GM21526 (cell line): ENCODE measurements at regions not wholly inside any gene's neighbourhood (a gene's known extent, or its start where the extent isn't known, plus 50 kb on each side); places are given as distances from the start of the nearest gene placed in this dataset.

Source experiments
- ATAC-seq: cut with Tn5 transposase; IDR thresholded peaks from one replicate; pipeline ENCODE4 v1.9.1; 2021; ENCODE audit warnings: moderate library complexity; ENCODE audit not compliant: unreplicated experiment, low FRiP score

DNA sequence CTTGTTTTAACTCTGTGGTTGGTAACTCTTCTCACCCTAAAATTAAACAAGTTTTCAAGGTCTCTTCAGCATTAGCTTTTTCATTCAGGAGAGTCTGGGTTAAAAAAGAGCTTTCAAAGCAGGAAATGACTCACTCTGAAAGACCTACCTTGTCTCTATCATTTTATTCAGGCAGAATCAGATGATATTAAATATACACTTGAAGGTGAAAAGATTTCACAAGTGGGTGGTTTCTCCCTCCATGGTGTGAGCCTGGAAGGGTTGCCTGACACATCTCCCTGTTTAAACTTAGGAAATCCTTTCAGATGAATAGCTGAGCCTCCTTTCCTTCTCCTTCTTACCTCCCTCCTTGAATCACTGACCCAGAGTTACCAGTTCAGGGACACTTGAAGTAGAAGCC, 1402.0 kb upstream of the PIK3C3 start:
- no peak for ATAC-seq

GRCh38 chr18:40546875-40547274, 1408.2 kb upstream of the PIK3C3 start:
- no peak for ATAC-seq

- no peak for ATAC-seq
These were observed 1420.3 kb upstream of the PIK3C3 start for GRCh38 chr18:40534723-40535122.

GRCh38 chr18:40532046-40532445, 1423.0 kb upstream of the PIK3C3 start:
- no peak for ATAC-seq

GRCh38 chr18:40531051-40531450, 1424.0 kb upstream of the PIK3C3 start:
- no peak for ATAC-seq

DNA sequence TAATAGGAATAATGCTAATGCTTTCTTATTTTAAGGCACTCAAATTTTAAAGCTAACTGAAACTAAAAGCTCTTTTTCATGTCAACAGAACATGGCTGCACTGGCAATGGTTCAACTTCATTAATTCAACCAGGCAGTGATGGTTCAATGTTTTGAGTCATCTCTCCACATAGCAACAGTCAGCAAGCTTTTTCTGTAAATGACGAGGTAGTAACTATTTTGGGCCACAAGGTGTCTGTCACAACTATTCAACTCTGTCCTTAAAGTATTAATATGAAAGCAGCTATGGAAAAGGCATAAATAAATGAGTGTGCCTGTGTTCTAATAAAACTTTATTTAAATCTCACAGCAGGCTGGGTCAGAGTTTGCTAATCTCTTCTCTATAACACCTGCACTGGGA, 1425.6 kb upstream of the PIK3C3 start:
- ATAC-seq: no peak

DNA sequence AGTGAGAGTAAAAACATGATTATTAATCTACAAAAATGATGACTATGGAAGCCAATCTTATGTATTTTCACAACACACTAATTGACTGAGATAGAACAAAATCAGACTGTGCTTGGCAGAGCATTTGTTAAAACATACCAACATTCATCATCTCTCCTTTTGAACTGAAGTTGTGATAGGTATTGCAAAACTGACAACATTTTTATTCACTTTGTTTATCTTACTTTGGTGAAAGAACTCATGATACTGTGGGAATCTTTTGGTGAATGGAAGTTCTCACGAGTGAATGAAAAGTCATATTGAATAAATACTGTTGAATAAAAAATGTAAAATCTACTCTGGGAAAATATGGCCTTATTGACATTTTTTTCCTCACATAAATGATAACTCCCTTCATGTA, 1430.2 kb upstream of the PIK3C3 start:
- ATAC-seq: no peak

DNA sequence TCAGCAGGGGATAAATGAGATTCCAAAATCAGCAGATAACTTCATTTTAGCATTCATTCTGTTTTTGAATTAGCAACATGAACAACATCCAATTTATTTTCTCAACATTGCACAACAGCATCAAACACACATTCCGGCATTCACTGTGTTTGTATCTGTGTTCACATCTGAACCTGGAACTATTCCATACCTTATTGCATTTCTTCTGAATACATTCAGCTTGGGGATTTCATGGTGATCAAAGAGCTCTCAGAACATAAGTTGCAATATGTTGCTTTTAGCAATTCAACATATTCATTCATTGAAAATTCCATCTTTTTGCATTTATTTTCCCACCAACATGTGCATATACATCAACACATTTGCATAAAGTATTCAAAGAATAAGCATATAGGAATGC, 1431.7 kb upstream of the PIK3C3 start:
- no peak for ATAC-seq

GRCh38 chr18:40501026-40501425, 1454.0 kb upstream of the PIK3C3 start:
- no peak for ATAC-seq

DNA sequence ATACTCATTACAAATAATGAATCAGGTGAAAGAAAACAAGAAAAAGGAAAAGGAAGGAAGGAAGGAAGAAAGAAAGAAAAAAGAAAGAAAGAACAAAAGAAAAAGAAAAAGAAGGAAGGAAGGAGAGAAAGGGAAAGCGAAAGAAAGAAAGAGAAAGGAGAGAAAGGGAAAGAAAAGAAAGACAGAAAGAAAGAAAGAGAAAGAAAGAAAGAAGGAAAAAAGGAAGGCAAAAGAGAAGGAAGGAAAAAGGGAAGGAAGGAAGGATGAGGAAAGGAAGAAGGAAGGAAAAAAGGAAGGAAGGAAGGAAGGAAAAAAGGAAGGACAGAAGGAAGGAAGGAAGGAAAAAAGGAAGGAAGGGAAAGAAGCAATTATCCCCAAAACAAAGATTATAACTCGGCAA, 1460.4 kb upstream of the PIK3C3 start:
- no peak for ATAC-seq

- ATAC-seq: no peak
These were observed 1461.7 kb upstream of the PIK3C3 start for GRCh38 chr18:40493316-40493715.

DNA sequence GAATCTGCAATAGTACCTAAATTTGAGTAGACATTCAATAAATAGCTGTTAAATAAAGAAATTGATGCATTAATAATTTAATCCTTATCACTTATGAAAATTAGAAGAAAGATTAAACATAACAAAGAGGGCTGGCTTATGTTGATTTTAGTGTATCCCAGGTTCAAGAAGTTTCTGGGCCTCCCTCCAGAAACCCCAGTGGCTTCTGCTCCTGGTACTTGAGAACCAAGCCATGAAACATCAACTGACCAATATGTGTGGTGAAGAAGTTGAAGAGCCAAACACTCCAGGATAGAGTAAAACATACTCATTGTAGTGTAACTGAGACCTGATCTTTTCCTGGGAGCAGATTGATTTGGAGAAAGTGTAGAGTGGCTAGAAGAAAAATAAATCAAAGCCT, 1465.7 kb upstream of the PIK3C3 start:
- no peak for ATAC-seq

- no peak for ATAC-seq
These were observed 1469.7 kb upstream of the PIK3C3 start for GRCh38 chr18:40485318-40485717.

DNA sequence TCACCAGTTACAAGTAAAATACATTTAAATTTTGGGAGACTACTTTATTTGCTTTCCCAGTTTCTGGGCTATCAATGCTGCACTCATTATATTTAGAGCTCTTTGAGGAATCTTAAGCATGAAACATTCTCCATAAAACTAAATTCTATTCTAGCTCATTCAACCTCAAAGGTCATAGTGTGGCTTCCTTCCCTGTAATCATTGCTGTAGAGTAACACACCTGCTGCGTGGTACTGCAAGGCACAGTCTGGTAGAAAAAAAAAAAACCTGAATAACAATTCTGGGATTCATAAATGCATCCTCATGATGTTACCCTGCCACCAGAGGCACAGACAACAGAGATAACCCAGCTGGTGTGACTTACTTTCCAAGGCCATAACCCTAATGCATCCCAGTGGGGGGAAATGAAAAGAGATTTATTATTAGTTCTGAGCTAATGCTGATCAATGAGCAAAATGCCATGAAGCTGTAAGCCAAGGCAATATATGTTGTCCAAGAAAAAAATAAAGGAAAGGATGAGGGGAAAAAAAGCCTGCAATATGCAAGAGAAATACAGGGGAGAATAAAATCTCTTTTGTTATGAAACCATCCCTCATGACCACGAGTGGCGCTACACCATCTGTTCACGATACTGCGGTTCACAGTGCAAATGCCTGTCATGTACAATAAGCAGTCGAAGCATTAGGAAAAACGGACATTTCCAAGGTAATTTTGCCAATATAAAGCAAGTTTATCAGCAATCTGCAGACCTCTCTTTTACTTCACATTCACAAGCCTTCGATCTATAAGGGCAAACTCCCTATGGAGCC, 1481.6 kb upstream of the PIK3C3 start:
- no peak for ATAC-seq

DNA sequence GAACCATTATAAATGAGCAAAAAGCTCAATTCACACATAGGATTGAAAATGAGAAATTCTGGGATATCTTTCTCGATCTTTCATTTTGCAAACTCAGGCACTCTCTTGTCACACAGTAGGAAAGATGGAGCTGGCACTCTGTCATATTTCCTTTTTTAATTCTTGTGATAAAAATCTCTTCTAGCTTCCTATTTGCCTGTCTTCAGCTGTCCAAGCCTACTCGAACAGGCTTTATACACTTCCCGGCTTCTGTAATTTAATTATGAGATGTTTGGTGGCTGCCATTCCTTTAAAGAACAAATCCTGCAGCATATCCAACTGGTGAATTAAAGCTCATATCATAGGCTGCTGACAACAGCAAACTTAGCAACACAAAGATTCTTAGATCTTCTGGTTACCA, 1484.3 kb upstream of the PIK3C3 start:
- ATAC-seq: no peak

- ATAC-seq: no peak
These were observed 1485.2 kb upstream of the PIK3C3 start for GRCh38 chr18:40469851-40470250.

DNA sequence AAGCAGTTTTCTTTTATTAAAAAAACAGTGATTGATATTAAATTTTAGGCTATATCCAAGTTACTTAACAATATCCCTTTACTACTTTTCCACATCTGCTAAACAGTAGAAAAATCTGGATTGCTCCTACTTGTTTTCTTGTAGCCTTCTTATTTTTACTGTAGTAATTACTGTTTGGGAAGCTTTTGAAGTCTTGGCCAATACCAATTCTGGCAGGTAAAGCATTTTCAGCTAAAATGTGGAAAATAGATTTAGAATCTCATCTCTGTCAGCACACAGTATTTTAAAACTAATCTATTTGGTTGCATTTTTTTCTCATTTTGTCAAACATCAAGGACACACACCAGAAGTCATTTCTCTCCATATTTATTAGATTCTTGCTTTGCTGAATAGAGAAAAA, 1485.7 kb upstream of the PIK3C3 start:
- no peak for ATAC-seq

GRCh38 chr18:40464032-40464431, 1491.0 kb upstream of the PIK3C3 start:
- no peak for ATAC-seq

DNA sequence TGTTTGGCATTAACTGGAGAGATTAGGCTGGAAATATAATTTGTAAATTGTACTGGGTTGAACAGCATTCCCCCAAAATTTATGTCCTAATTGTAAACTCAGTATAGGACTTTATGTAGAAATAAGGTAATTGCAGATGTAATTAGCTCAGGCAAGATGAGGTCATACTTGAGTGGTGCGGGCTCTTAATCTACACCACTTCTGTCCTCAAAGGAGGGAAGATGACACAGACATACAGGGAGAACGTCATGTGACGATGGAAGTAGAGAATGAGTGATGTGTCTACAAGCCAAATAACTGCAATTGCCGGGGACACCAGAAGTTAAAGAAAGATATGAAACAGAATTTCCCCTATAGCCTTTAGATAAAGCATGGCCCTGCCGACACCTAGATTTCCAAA, 1501.1 kb upstream of the PIK3C3 start:
- no peak for ATAC-seq

DNA sequence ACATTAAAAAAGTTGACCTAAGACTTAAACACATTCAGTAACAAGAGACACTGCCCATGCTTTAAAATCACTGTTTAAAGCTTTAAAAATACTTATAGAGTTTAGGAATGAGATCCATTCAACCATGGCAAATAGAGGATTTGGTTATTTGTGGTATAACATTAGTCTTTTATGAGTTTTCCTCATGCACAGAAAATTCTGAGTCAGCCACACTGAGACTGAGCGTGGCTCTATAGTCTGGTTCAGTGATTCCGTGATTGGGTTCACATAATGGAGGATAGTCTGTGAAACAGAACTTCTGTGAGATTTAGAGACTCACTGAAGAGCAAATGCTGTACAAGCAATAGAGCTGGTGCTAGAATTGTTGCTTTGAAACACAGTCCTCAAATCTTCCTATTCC, 1502.4 kb upstream of the PIK3C3 start:
- ATAC-seq: no peak

GRCh38 chr18:40450751-40451150, 1504.3 kb upstream of the PIK3C3 start:
- no peak for ATAC-seq

GRCh38 chr18:40447820-40448219, 1507.2 kb upstream of the PIK3C3 start:
- no peak for ATAC-seq

GRCh38 chr18:40440088-40440487, 1514.9 kb upstream of the PIK3C3 start:
- no peak for ATAC-seq
